ENCODE measurements at regions not wholly inside any gene's neighbourhood (a gene's known extent, or its start where the extent isn't known, plus 50 kb on each side); places are given as distances from the start of the nearest gene placed in this dataset.

GRCh38 chr12:124726596-124727263 lies 136.9 kb downstream of the SCARB1 start:
- DNase-seq: no peak

- no peak for DNase-seq
Measured at GRCh38 chr12:124725597-124726237, 137.9 kb downstream of the SCARB1 start.

GRCh38 chr12:124725099-124725498 lies 138.6 kb downstream of the SCARB1 start:
- DNase-seq: no peak

GRCh38 chr12:124722878-124723277 lies 140.8 kb downstream of the SCARB1 start:
- DNase-seq: no peak

GRCh38 chr12:124721501-124722162 lies 142.0 kb downstream of the SCARB1 start:
- no peak for DNase-seq

- DNase-seq: no peak
Measured at GRCh38 chr12:124720681-124721500, 142.8 kb downstream of the SCARB1 start.

GRCh38 chr12:124720004-124720680 lies 143.5 kb downstream of the SCARB1 start:
- DNase-seq: no peak

- DNase-seq: no peak
Measured at GRCh38 chr12:124719231-124719630, 144.4 kb downstream of the SCARB1 start.

- DNase-seq: no peak
Measured at GRCh38 chr12:124718458-124718857, 145.2 kb downstream of the SCARB1 start.

GRCh38 chr12:124718036-124718435 lies 145.6 kb downstream of the SCARB1 start:
- no peak for DNase-seq

- DNase-seq: no peak
Measured at GRCh38 chr12:124717318-124717717, 146.3 kb downstream of the SCARB1 start.

- DNase-seq: no peak
Measured at GRCh38 chr12:124716208-124717130, 147.2 kb downstream of the SCARB1 start.

GRCh38 chr12:124715121-124715990 lies 147.9 kb upstream of the NCOR2 start:
- DNase-seq: no peak

GRCh38 chr12:124713436-124714082 lies 146.1 kb upstream of the NCOR2 start:
- DNase-seq: no peak

GRCh38 chr12:124713041-124713435 lies 145.6 kb upstream of the NCOR2 start:
- no peak for DNase-seq

- DNase-seq: no peak
Measured at GRCh38 chr12:124711344-124711743, 143.9 kb upstream of the NCOR2 start.

GRCh38 chr12:124709722-124710687 lies 142.6 kb upstream of the NCOR2 start:
- DNase-seq: no peak

GRCh38 chr12:124707316-124707715 lies 139.9 kb upstream of the NCOR2 start:
- no peak for DNase-seq

GRCh38 chr12:124706363-124706762 lies 139.0 kb upstream of the NCOR2 start:
- no peak for DNase-seq
